Hematopoietic multipotent progenitor cell (in vitro differentiated cells): ENCODE measurements at regions not wholly inside any gene's neighbourhood (a gene's known extent, or its start where the extent isn't known, plus 50 kb on each side); places are given as distances from the start of the nearest gene placed in this dataset.

ENCODE experiments used
- DNase-seq, 3 donors: peaks; one replicate each; pipeline ENCODE4 v3.0.0-alpha.2; 2011 to 2015; ENCODE audit warnings: low read depth in 2 of 3, low spot score in 2 of 3

DNA sequence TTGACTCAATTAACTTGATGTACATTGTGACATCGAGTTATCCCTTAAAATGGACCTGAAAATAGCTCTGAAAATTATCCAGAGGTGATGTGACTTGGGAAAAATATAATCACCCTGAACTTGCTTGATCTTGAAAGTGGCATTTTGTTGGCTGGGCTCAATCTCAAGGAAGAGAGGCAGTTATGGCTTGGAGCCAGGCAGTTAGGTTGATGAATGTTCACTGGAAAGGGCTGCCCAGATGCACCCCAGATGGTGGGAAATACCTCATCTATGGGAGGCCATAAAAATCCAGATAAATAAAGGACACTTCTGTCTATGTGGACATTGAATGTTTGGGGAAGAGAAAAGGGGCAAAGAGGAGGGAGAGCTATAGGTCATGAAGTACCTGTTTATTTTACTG is 55.7 kb upstream of the OR5AN1 start:
- no peak for DNase-seq

DNA sequence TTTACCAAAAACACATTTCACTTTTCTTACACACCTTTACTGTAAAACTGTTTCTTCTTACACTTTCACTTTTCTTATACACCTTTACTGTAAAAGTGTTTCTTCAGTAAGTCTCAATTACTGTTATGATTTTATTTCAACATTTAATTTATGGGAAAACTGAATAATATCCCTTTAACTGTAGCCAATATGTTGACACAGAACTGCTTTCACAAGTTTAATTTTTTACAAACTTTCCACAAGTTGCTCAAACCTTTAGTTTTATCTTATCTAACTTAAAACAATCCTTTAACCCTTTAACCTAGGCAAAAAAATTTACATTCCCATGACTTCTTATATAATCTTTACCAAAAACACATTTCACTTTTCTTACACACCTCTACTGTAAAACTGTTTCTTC is 63.3 kb upstream of the OR5AN1 start:
- no peak for DNase-seq

DNA sequence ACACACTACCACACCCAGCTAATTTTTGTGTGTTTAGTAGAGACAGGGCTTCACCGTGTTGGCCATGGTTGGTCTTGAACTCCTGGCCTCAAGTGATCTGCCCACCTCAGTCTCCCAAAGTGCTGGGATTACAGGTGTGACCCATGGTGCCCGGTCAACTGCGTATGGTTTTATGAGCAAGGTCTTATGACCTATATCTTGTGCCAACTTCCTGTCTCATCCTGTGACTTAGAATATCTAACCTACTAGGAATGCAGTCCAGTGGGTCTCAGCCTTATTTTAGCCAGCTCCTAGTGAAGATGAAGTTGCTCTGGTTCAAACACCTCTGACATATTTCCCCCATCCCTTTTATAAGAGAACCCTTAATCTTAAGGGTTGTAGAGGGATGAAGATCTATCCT is 66.1 kb upstream of the OR5AN1 start:
- no peak for DNase-seq

DNA sequence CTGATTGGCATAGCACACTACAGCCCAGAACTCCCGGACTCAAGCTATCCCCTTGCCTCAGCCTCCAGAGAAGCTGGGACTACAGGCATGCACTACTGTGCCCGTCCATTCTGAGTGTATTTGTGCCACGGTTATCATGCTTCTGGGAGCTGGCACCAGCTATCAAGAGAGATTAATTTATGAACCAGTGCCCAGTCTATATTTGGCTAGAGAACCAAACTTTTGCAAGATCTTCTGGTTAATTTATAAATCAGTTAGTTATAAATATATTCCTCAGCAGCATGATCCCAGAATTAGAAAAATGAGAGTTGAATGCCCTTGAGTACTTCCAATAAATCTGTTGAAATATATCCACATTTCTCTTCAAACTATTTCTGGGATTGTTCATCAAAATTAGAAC is 67.5 kb upstream of the OR5AN1 start:
- DNase-seq = no peak

DNA sequence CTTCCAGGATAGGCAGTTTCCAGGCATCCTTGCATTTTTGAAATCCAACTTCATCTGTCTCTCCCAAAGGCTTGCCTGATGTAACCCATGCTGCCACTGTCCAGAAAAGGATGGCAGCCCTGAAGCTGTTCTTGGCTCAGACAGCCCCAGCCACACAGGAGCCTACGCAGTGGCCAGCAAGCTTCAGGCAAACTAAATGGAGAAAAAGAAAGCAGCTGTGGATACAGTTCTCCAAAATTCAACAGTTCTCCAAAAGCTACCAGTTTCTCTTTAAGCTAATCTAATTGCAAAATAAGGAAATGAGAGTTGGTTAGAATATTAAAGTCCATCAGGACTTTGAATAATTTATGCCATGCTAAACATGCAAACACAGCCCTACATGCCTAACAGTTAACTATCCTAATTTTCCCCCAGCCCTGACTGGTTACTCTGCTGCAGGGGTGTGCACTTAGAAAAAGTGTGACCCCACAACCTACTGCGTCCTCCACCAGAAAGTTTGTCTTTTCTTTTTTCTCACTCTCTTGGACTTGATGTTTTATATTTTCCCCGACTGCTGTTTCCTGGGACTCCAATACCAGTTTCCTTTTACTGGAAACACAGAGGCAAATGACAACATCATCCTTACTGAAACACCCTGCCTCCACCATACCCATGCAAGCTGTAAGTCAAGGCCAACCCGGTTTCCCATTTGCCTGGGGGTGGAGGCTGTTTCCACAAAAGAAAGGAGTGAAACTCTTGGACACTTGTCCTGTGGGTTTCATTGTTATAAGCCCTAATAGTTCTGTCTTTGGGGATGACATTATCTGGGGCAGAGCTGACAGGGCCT is 69.1 kb upstream of the OR5AN1 start:
- no peak for DNase-seq

DNA sequence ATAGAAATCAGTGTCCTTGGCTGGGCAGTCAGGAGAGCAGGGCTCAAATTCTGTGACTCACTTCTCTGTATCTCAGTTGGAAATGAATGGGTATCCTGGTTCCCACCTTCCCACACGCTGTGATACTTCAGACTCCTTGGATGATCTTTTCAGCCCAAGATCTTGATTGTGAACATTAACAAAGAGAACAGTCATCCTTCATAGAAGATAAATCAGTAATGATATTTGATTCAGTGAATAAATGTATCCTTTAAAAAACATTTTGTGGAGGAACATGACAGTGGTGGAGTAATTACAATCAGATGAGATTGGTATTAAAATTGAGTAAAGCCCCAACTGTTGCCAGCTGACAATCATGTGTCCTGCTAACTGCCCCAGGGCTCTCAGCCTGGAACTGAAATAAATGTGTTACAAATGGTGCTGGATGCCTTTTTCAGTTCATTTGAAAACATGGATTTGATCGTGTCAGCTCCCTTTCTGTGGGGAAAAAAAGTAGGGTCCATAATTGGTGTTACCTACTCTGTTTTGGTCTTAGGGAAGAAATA is 72.9 kb upstream of the OR5AN1 start:
- no peak for DNase-seq

DNA sequence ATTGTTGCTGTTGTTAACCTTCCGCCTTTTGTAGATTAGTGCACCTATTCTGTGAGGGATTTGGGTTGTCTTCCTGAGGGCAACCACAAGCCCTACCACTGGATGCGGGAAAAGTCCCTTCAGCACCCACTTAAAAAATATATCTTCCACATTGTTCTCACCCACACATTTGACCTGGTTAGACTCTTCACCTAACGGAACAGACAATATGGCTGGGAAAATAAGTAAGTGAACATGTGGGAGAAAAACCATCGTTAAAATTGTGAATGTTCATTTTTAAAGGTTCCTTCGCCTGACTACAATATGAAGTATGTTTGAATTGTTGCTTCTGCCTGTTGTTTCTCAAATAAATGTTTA is 72.0 kb upstream of the MPEG1 start:
- no peak for DNase-seq

DNA sequence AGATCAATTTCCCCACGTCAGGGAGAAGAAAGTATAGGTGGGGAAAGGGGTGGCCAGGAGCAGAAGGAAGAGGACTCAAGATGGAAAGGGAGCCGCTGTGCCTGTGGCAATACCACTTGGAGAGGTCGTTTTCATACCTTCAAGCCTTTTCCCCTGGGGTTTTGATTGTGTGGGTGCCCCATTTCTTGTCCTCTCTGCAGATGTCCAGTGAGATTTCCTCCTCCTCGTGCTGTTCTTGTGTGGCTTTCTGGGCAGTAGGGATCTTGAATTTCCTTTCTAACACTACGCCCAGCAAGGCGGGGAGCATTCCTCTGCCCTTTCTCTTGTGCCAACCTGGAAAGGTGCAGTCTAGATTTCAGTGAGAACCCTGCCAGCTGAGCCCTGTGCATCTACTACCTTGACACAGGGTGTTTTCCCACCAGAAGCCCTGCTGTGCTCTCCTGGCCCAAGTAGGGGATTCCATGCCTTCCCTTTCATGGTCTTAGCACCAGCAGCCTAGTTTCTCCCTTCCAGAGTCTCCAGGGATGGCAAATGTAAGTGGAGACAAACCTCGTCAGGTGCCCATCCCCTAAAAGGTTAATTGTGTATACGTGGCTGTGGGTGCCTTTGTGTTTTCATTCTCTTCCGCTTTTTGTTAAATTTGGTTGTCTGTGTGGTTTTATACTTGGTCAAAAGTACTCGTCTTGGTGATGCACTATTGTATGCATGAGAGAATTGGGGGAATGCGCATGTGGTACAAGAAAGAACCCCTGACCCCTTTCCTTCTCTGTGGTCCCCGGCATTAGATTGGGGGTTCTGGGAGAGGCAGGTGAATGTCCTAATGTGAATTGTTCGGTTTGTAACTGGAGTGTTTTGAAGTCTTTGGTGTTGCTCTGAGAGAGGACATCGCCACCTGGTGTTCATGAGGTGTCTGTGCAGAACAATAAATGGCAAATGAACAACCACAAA is 71.4 kb upstream of the MPEG1 start:
- DNase-seq = peak; percentile 22 to 80 (median 75)

DNA sequence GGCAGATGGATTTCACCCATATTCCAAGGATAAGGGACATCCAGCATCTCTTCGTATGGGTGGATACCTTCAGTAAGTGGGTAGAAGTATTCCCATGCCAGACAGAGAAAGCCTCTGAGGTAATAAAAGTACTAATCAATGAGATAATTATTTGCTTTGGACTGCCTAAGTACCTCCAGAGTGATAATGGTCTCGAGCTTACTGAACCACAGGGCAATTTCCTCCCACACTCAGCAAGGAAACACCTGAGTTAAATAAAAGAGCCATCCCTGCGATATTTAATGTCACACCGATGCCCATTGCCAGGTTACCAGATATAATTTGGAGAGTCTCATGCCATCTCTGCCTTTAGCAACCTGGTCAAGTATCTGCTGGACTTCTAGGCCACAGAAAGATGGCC is 70.6 kb upstream of the MPEG1 start:
- DNase-seq = no peak

DNA sequence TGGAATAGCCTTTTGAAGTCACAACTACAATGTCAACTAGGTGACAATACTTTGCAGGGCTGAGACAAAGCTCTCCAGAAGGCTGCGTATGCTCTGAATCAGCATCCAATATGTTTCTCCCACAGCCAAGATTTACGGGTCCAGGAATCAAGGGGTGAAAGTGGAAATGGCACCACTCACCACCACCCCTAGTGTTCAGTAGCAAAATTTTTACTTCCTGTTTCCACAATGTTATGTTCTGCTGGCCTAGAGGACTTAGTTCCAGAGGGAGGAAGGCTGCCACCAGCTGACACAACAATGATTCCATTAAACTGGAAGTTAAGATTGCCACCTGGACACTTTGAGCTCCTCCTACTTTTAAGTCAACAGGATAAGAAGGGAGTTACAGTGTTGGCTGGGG is 68.5 kb upstream of the MPEG1 start:
- no peak for DNase-seq

DNA sequence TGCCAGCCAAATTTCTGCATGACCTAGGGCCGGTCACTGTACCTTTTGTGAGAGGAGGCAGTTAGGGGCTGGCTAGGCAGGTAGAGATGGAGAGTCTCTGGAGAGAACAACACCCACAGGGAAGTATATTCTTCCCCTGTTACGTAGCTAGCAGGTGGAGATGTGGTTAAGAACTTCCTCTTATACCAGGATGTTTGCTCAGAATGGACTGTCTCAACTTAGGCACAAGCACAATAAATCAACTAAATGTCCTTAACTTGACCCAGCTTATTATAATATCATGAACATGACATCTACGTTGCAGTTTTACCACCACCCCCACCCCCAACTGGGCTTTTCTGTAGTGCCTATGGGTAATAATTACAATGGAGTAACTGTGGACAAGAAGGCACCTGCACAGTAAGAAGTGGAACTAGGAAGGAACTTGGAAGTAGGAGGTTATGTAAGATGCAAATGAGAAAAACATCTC is 60.7 kb upstream of the MPEG1 start:
- DNase-seq = peak in 2 of 3 donors; percentile 81 to 95

DNA sequence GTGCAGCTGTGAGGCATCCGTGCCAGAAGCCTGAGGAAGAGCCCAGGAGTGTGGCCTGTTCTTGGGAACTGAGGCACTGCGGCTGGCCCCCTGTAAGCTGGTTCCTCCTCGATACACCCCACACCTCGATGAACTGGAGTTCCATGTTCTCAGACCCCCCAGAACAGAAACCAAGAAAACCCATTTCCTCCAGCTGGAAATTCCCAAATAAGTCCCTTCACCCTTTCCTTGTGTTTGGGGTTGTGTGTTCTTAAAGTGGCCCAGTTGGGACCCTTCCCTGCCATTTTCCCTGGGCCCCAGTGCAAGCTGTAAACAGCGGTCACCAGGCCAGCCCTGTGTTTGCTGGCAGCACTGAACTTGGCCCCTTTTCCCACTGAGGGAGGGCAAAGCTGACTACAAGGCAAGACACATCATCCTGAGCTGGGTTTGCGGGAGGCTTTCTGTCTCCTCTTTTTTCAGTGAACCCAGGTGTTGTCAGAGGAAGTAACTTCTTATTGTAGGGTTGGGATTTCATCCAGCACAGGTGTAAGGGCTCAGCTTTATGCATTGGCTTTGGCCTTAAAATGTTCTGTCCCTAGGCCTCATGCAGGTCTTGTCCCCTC is 60.1 kb upstream of the MPEG1 start:
- no peak for DNase-seq

DNA sequence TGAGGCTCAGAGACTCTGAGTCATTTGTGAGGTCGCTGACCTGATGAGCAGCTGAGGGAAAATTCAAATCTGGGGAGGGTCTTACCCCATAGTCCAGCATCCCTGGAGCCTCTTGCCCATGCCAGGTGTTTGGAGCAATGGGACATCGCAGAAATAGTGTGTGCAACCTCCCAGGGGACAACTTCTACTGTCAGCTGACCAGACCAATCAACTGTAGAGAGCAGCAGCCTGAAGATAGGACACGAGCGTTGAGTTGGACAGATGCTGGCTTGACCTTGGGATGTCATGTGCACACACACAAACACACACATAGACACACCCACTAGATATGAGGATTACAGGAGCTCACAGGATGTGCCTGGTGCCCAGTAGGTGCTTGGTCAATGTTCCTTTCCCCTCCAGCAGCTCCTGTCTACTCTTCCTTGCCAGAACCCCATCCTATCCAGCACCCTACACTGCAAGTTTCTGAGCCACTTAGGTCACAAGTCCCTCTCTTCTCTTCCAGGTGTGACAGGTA is 59.1 kb upstream of the MPEG1 start:
- DNase-seq = no peak

DNA sequence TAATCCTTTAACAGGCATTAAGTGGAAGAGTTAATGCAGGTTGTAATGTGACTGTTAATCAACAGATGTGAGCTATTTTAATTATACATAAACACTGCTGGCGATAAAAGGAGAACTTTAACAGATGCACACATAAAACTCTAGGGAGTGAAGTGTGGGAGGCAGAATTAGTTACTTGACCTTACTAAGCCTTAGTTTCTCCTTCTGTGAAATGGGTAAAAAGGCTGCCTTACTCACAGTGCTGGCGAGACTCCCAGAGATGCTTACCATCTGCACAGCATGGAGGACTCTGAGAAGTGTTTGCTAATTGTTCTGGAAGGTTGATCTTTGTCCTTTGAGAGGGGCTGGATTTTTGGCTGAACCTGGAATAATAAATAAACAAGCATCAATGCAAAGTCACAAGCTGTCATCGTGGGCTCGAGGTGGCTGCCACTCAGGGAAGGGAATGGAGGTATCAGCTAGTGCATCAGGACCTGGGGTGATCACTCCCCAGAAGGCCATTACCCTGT is 58.6 kb upstream of the MPEG1 start:
- DNase-seq = no peak

DNA sequence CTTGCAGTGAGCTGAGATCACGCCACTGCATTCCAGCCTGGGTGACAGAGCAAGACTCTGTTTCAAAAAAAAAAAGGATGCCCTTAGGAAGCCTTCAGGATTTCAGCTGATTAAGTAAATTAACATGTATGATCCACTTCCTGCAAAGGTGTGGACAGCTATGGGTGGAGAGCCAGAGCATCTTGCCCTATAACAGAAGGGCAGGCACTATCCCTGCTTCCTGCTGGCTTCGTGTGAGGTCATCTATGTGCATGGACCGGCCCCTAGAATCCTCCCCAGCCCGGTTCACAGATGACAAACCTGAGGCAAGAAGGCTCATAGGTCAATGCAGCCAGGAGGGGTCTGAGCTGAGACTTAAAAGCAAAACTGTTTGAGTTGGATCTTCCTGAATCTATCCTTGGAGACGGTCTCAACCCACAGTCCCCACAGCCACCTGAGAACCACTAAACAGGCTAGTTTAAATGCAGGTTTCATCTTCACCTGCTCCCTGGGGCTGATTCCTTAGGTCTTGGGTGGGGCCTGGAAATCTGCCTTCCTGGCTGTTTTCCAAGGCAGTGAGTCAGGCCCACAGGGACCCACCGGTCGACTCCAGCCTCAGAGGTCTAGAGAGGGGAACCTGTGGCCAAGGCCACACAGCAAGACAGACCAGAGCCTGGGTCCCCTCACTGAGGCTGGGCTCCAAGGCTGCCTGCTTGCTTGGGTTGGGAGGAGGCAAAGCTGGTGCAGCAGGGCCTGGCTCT is 55.2 kb upstream of the MPEG1 start:
- DNase-seq = no peak

DNA sequence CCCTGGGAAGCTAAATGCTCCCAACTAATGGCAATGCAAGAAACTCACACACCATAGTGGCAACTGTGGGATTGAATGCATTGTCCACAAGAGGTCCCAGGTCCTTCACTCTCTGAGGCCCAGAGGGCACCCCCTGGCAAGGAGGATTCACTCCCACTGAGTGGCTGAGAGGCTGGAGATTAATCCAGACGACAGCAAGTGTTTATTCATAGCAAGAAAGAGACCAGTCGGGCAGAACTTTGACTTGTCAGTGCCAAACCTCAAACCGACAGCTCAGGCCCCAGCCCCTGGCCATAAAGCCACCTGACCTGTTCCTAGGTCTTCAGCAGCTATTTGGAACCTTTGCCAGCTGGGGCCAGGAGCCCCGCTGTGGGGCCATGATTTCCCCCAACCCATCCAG is 54.5 kb upstream of the MPEG1 start:
- DNase-seq = peak in 2 of 3 donors; percentile 23 to 47

DNA sequence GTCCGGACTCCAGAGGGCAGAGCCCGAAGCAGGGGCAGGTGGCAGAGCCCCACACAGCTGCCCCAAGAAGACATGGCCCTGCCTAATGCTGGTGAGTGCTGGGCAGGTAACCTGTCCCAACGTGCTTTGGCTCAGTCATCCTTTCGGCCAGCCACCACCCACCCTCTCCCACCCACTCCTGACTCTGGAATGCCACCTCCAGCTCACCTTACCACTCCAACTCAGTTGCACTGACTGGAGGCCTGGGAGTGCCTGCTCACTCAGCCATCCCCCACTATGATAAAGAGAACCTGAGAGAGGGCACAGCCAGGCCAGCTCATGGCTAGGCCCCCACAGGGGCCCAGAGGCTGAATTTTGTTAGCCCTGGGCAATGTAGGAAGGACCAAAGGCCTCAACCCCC is 53.8 kb upstream of the MPEG1 start:
- no peak for DNase-seq

DNA sequence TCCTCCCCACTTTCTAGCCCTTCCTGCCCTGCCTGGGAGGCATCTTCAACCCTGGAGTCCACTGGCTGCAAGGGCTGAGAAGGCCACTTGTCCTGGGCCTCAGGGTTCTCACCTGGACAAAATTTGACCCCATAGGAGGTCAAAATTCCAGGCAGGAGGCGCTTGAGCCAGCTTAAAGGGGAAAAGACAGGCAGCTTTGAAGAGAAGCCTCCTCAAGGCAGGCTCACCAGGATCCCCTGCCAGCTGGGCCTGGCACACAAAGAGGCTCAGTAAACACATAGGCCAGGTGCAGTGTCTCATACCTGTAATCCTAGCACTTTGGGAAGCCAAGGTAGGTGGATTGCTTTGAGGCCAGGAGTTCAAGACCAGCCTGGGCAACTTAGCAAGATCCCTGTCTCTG is 53.0 kb upstream of the MPEG1 start:
- no peak for DNase-seq

DNA sequence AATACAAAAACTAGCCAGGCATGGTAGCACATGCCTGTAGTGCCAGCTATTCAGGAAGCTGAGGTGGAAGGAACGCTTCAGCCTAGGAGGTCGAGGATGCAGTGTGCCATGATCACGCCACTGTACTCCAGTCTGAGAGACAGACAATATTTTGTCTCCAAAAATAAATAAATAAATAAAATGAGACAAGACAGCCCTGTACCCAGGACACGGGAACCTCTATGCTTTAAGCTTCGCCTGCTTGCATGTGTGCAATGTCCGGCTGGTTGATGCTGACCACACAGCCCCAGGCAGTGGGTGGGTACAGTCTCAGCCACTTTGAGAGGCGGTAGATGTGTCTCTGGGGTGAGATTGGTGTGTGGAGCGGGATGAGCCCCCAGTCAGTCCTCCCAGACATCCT is 52.0 kb upstream of the MPEG1 start:
- no peak for DNase-seq
